ENCODE measurements at regions not wholly inside any gene's neighbourhood (a gene's known extent, or its start where the extent isn't known, plus 50 kb on each side); places are given as distances from the start of the nearest gene placed in this dataset.

- no peak overlapping the region for H3K4me2 ChIP-seq (replicated peaks; ENCODE audit: extremely low read depth, low read length, poor library complexity, severe bottlenecking)
- Mint-ChIP-seq H3K4me1 (no peaks in the 10 kb centered on the region), H3K27me3 (ENCODE audit: low read depth in 3 of 3) (no peaks in the 10 kb centered on the region), H3K36me3 (no peaks in the 10 kb centered on the region), H3K9me3 (peaks cover 0 to 3% (median 0%) of the 10 kb centered on the region in 7 donors), H3K4me3 (no peak overlapping the region), H3K27ac (no peak overlapping the region)
- no peaks in the 10 kb centered on the region for H3K9me3 ChIP-seq (replicated peaks in 1 of 2; ENCODE audit: control insufficient read depth in 1 of 2, insufficient read depth in 1 of 2, low read length in 2 of 2)
- no peaks in the 10 kb centered on the region for H3K27me3 ChIP-seq (ENCODE audit: control insufficient read depth in 2 of 2, insufficient read depth in 2 of 2, low read length in 2 of 2)
- no CpG with 5 or more reads among the region's 1 CpG for WGBS (ENCODE audit: insufficient coverage)
- no peak overlapping the region for H3K4me3 ChIP-seq (replicated peaks in 1 of 3; ENCODE audit: low read depth in 2 of 3, low read length in 3 of 3)
- no peak overlapping the region for H2AFZ ChIP-seq (ENCODE audit: insufficient read depth, low read depth, low read length, poor library complexity, severe bottlenecking)
- H3K4me1 ChIP-seq (ENCODE audit: control insufficient read depth in 1 of 2, insufficient read depth in 2 of 2, low read length in 2 of 2), result no peaks in the 10 kb centered on the region
- no peak for TF ChIP-seq CTCF (IDR thresholded peaks at IDR 0.05)
- no peaks in the 10 kb centered on the region for H4K20me1 ChIP-seq (ENCODE audit: insufficient read depth, low read length)
- H3K27ac ChIP-seq (ENCODE audit: low read depth in 1 of 2, low read length in 2 of 2), result no peak overlapping the region
- intact Hi-C loops (cut with micrococcal nuclease), result no loop called here
- no peak overlapping the region for H3K9ac ChIP-seq (ENCODE audit: insufficient read depth, low read length, poor library complexity, severe bottlenecking)
- no peaks in the 10 kb centered on the region for H3K36me3 ChIP-seq (replicated peaks in 1 of 2; ENCODE audit: control insufficient read depth in 1 of 2, insufficient read depth in 2 of 2, low read length in 2 of 2)
- H3K79me2 ChIP-seq (ENCODE audit: insufficient read depth, low read length), result no peaks in the 10 kb centered on the region
- DNase-seq, result no peak
These were observed 601.8 kb upstream of the ATXN7L3B start for GRCh38 chr12:73935817-73936216.

GRCh38 chr12:73947326-73948026 is 590.2 kb upstream of the ATXN7L3B start:
- Mint-ChIP-seq H3K4me3 (no peak overlapping the region), H3K27me3 (ENCODE audit: low read depth in 3 of 3) (no peaks in the 10 kb centered on the region), H3K36me3 (no peaks in the 10 kb centered on the region), H3K27ac (no peak overlapping the region), H3K9me3 (peaks cover 0 to 4% (median 2%) of the 10 kb centered on the region in 7 donors), H3K4me1 (no peaks in the 10 kb centered on the region)
- Histone ChIP-seq H3K4me1 (ENCODE audit: control insufficient read depth in 1 of 2, insufficient read depth in 2 of 2, low read length in 2 of 2) (no peaks in the 10 kb centered on the region), H3K27me3 (ENCODE audit: control insufficient read depth in 2 of 2, insufficient read depth in 2 of 2, low read length in 2 of 2) (no peaks in the 10 kb centered on the region), H4K20me1 (ENCODE audit: insufficient read depth, low read length) (no peaks in the 10 kb centered on the region), H3K36me3 (replicated peaks in 1 of 2; ENCODE audit: control insufficient read depth in 1 of 2, insufficient read depth in 2 of 2, low read length in 2 of 2) (no peaks in the 10 kb centered on the region), H3K9ac (ENCODE audit: insufficient read depth, low read length, poor library complexity, severe bottlenecking) (no peak overlapping the region), H3K27ac (ENCODE audit: low read depth in 1 of 2, low read length in 2 of 2) (no peak overlapping the region), H3K9me3 (replicated peaks in 1 of 2; ENCODE audit: control insufficient read depth in 1 of 2, insufficient read depth in 1 of 2, low read length in 2 of 2) (no peaks in the 10 kb centered on the region), H2AFZ (ENCODE audit: insufficient read depth, low read depth, low read length, poor library complexity, severe bottlenecking) (no peak overlapping the region), H3K79me2 (ENCODE audit: insufficient read depth, low read length) (no peaks in the 10 kb centered on the region), H3K4me2 (replicated peaks; ENCODE audit: extremely low read depth, low read length, poor library complexity, severe bottlenecking) (no peak overlapping the region), H3K4me3 (replicated peaks in 1 of 3; ENCODE audit: low read depth in 2 of 3, low read length in 3 of 3) (no peak overlapping the region)
- DNase-seq, result no peak
- TF ChIP-seq CTCF (IDR thresholded peaks at IDR 0.05), result no peak
- intact Hi-C loops (cut with micrococcal nuclease), result no loop called here
- 90% methylated on average over 2 of the region's 8 CpGs for WGBS (ENCODE audit: insufficient coverage)

Measured in CD14-positive monocyte (primary cell).